Activated CD4-positive, alpha-beta T cell treated with anti-CD3 and anti-CD28 coated beads, Interleukin-2, Interleukin-4, amounts not matched to agents 100 ng/mL and 50 ng/mL, durations not matched to agents 16 hours and 8 hours (primary cell): ENCODE measurements at regions not wholly inside any gene's neighbourhood (a gene's known extent, or its start where the extent isn't known, plus 50 kb on each side); places are given as distances from the start of the nearest gene placed in this dataset.
"Not testable (repeated sequence)": the region's sequence is repeated elsewhere in the genome, so short reads cannot be mapped to it uniquely, and the experiment has no call there.

Experiments
- DNase-seq: peaks from one replicate; pipeline ENCODE4 v3.0.0-alpha.2; 2020; ENCODE audit warnings: low spot score

DNA sequence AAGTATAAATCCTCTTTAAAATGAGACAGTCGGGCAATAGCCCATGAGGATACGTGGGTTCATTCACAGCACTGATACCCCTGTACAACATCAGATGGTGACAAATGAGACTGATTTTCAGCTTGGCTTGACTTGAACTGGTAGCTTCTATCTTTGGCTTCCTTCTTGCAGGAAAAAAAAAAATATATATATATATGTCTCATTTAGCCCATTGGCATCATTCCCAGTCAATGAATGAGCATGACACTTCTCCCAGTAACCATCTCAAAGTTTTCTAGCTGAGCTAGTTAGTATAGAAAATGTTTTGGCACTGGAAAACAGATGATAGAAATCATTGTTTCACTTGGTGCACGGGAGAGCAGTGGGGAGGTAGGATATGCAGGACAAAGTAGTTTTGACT lies 222.5 kb upstream of the TAS2R1 start:
- DNase-seq = no peak

- no peak for DNase-seq
These were observed 221.3 kb upstream of the TAS2R1 start for GRCh38 chr5:9851458-9851857.

DNA sequence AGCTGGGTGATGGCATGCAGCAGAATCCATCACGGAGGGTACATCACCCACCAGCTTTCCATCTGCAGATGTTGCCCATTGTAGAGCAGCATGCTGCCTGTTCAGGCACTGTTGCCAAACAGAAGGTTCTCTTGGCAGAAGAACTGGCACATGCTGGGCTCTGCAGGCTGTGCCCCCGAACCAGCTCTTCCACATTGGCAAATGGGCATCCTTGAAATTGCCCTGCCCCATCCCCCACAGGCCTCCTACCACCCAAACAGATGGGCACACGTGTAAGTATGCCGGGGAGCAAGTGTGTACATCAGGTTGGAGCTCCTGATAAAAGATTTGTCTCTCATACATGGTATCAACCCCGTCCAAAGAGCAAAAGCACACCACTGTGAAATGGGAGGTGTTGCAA lies 220.3 kb upstream of the TAS2R1 start:
- no peak for DNase-seq

DNA sequence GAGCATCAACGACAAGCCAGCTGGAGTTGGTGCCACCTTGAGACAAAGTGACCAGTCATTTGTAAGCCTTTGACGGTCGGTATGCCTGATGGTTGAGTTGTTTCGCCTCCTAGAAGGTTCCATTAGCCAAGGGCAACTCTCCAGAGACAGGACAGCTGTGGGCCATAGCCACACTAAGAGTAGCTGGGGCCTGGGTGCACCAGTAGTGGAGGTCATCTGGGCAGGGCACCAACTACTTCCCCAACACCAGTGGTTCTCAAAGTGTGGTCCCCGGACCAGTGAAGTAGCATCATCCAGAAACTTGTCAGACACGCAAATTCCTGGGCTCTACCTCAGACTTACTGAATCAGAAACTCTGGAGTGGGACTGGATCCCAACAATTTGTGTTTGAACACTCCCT lies 217.5 kb upstream of the TAS2R1 start:
- DNase-seq = no peak

DNA sequence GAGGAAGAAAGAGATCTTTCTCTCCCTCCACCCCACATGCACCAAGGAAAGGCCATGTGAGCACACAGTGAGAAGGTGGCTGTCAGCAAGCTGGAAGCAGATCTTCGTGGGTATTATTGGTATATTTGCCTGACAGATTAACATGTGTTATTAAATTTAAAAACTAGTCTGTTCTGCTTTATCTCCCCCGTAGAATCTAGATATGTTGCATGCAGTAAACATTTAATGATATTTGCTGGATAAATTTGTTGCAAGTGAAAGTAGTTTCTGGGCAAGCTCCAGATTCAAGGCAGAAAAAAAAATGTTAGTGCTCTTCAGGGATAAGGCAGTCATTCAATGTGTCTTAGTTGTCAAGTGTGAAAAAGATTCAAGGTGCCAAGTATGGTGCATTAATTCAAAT lies 215.0 kb upstream of the TAS2R1 start:
- no peak for DNase-seq

- DNase-seq = no peak
These were observed 211.5 kb upstream of the TAS2R1 start for GRCh38 chr5:9841516-9842170.

DNA sequence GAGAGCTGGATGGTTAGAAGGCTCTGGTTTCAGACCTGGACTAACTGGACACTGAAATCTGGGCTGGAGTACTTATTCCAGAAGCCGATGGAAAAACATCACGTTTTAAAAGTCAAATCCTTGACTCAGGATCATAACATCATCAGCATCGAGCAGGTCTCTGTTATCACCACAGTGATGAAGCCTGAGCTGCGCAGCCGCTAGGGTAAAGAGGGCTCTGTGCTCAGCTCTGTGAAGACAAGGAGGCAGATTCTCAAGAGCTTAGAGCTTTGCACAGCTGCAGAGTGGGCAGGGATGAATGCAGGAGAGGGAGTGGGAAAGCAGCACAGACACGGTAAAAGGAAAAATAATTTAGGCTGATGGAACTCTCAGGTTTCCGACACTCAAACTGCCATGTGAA lies 208.8 kb upstream of the TAS2R1 start:
- no peak for DNase-seq

GRCh38 chr5:9834871-9835770 lies 205.0 kb upstream of the TAS2R1 start:
- DNase-seq = no peak

- no peak for DNase-seq
These were observed 203.7 kb upstream of the TAS2R1 start for GRCh38 chr5:9833871-9834270.

DNA sequence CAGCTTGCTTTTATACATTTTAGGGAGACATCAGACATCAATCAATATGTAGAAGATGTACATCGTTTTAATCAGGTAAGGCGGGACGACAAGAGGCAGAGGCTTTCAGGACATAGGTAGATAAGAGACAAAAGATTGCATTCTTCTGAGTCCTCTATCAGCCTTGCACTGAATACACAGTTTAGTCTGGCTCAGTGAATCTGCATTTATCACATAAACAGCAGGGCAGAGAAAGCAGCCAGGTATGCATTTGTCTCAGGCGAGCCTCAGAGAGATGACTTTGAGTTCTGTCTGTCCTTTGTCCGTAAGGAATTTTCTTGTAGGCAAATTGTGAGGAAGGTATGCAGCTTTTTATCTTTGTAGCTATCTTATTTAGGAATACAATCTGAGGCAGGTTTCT lies 202.8 kb upstream of the TAS2R1 start:
- DNase-seq = no peak

GRCh38 chr5:9831823-9832222 lies 201.7 kb upstream of the TAS2R1 start:
- no peak for DNase-seq

GRCh38 chr5:9830184-9830583 lies 200.0 kb upstream of the TAS2R1 start:
- no peak for DNase-seq

- DNase-seq = no peak
These were observed 199.5 kb upstream of the TAS2R1 start for GRCh38 chr5:9829621-9830020.

- DNase-seq = no peak
These were observed 190.7 kb upstream of the TAS2R1 start for GRCh38 chr5:9820691-9821449.

GRCh38 chr5:9818340-9818845 lies 188.2 kb upstream of the TAS2R1 start:
- no peak for DNase-seq

GRCh38 chr5:9817819-9818218 lies 187.7 kb upstream of the TAS2R1 start:
- no peak for DNase-seq

DNA sequence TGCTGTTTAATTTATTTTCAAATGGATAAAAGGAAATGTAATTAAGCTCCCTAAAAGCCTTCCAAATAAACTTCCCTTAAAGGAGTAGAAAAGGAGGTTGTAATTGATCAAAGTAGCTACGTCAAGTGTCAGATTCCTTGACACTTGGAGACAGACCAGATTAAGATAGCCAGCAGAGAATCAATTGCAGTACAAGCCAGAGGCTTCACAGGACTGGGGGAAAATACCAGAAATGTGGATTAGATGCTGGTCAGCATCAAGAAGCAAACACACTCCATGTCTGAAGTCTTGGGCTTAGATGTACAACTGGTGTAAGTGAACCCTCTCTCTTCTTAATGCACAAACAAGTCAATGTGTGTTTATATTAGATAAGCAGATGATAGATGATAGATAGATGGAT lies 184.9 kb upstream of the TAS2R1 start:
- DNase-seq = no peak

DNA sequence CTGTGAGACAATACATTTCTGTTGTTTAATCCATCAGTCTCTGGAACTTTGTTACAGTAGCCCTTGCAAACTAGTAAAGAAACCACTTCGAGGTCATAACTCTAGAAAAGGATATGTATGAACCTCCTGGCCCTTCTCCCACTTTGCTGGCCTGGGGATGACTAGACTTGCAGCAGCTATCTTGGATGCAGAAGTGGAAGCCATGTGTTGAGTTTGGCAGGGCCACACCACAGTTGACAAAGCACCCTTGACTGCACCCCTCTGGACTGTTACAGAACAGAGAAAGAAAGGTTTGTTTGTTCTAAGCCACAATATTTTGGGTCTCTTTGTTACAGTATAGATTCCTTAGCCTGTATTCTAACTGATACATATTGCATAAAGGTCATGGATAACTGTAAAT lies 183.2 kb upstream of the TAS2R1 start:
- no peak for DNase-seq

- DNase-seq = not testable (repeated sequence)
These were observed 177.2 kb upstream of the TAS2R1 start for GRCh38 chr5:9807366-9807765.

GRCh38 chr5:9801908-9802307 lies 171.8 kb upstream of the TAS2R1 start:
- no peak for DNase-seq

GRCh38 chr5:9799606-9800005 lies 169.5 kb upstream of the TAS2R1 start:
- DNase-seq = no peak

DNA sequence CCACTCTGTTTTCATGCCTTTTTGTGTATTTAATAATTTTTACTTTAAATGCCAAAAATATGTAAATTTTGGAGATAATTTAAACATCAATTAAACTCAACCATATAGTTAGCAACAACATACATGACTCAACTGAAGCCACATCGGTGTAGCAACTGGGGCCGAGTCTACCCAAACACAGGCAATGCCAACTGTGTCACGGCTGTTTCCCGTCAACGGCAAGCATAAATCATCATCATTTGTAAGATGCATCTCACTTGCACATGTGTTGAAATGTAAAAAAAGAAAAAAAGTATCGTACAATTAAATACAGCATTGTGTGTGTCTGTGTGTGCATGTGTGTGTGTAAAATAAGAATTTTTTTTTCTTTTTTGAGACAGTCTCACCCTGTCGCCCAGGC lies 160.1 kb upstream of the TAS2R1 start:
- no peak for DNase-seq

DNA sequence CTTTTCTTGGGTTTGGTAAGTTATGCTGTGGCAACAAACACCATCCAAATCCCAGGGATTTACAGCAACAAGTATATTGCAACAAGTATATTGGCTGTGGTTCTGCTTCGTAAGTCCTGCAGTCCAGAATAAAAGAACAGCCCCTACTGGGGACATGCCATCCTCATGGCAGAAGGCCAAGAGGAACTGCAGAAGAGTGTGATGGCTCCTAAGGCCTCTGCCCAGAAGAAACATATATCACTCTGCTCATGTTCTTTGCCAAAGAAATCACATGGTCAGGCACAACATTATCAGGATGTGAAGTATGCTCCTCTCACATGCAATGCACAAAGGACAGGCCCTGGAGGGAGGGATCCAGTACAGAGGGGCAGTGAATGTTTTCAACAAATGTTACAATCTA lies 159.6 kb upstream of the TAS2R1 start:
- no peak for DNase-seq
